GM19240 (cell line): ENCODE measurements at regions not wholly inside any gene's neighbourhood (a gene's known extent, or its start where the extent isn't known, plus 50 kb on each side); places are given as distances from the start of the nearest gene placed in this dataset.

Source experiments
- DNase-seq: peaks from one replicate; pipeline ENCODE4 v3.0.0; 2011; ENCODE audit warnings: low spot score; ENCODE audit not compliant: insufficient read length

GRCh38 chr13:106911020-106911419 is 343.1 kb upstream of the ARGLU1 start:
- DNase-seq: no peak

GRCh38 chr13:106906426-106906996 is 338.6 kb upstream of the ARGLU1 start:
- no peak for DNase-seq

- DNase-seq: no peak
Measured at GRCh38 chr13:106905380-106906162, 337.6 kb upstream of the ARGLU1 start.

DNA sequence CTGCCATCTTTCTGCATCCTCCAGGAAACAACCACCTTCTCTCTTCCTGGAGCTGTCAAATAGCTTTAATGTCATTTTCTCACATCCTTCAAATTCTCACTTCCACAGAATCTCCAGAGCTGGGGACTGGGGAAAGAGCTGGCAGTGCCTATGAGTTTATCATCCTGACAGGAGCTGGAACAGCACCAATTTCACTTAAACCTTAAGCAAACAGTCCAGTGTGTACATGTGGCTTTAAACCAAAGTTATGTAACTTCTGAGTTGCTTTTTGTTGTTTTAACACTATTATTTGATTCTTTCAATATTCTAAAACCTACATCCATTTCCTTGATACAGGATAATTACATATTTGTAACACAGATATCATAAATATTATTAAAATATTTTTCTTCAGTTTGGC is 331.5 kb upstream of the ARGLU1 start:
- DNase-seq: no peak

GRCh38 chr13:106898231-106898630 is 330.3 kb upstream of the ARGLU1 start:
- no peak for DNase-seq

GRCh38 chr13:106888148-106888547 is 320.2 kb upstream of the ARGLU1 start:
- no peak for DNase-seq

DNA sequence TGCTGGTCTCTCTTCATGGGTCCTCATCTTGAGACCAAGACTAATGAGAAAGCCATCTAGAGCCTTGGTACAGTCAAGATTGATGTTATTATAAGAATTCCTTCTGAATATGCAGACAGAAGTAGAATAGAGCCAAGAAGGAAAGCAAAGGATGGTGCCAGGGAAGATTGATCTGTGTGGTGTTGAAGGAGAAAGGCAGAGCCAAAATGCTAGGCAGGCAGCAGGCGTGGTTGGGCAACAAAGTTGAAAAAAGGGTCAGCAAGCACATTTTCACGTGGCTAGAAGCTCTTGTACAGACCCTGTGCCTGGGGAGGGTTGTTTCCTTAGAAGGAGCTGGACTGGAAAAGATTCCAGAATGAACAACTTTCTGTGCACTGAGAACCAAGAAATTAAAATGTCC is 319.7 kb upstream of the ARGLU1 start:
- DNase-seq: no peak

DNA sequence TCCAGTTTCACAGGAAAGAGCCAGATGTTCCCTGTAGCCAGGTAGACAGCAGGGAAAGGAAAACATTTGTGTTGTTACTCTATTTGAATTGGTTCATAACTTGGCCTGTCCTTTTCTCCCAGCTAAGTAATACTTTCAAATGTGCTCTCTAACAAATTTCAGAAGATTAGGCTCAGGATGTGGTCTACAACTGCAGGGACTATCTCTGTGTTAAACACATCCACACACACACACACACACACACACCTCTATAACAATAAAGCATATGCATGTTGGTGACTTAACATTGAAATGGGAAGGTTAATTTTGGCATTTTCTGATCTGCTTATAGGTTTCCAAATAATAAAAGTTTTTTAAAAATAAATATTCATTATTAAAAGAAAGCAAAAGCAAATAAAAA is 316.0 kb upstream of the ARGLU1 start:
- DNase-seq: no peak

DNA sequence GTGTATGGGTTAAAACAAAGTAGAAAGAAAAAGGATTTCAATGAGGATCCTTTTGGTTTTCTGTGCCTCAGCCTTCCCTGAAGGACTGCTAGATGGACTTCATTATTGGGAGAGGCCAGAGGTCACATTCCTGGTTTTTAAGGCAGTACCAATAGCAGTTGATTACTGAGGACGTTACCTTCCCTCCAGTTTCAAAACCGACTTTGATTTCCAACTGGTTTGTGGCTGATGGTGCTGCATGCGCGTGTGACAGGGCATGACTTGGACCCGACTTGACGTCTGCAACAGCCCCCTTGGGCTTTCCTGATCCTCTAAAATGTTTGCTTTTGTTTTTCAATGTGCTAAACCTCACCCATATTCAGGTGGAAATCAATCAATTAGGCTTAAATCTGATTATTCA is 314.3 kb upstream of the ARGLU1 start:
- no peak for DNase-seq

DNA sequence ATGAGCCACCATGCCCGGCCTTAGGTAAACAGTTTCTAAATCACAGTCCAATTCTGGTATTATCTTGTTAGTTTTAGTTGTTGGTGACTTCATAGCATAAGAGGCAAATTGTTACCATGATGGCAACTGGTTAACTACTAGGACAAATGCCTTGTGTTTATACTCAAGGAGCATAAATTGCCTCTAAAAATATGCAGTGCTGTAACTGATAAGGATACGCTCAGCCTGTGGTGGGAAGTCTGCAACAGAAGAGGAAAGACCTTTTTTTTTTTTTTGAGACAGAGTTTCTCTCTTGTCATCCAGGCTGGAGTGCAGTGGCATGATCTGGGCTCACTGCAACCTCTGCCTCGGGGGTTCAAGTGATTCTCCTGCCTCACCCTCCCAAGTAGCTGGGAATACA is 311.9 kb upstream of the ARGLU1 start:
- no peak for DNase-seq

- DNase-seq: no peak
Measured at GRCh38 chr13:106874323-106874722, 306.4 kb upstream of the ARGLU1 start.

DNA sequence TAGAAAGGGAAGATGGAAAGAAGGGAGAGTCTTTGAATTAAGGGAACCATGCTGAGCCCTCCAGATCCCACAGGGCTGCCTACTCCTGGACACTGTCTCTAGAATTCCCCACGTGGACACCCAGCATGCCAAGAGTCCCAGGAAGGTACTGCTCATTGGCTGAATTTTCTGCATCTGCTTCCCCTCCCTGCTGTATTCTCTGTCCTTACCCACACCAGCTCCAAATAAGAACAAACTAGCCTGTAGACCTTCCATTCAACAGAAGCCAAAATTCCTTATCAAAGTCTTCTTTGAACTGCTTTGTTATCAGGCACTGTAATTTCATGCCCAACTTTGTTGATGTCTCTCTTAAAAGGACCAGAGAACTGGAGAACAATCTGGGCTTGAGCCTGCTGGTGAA is 305.9 kb upstream of the ARGLU1 start:
- DNase-seq: no peak

- no peak for DNase-seq
Measured at GRCh38 chr13:106867249-106867648, 299.3 kb upstream of the ARGLU1 start.

DNA sequence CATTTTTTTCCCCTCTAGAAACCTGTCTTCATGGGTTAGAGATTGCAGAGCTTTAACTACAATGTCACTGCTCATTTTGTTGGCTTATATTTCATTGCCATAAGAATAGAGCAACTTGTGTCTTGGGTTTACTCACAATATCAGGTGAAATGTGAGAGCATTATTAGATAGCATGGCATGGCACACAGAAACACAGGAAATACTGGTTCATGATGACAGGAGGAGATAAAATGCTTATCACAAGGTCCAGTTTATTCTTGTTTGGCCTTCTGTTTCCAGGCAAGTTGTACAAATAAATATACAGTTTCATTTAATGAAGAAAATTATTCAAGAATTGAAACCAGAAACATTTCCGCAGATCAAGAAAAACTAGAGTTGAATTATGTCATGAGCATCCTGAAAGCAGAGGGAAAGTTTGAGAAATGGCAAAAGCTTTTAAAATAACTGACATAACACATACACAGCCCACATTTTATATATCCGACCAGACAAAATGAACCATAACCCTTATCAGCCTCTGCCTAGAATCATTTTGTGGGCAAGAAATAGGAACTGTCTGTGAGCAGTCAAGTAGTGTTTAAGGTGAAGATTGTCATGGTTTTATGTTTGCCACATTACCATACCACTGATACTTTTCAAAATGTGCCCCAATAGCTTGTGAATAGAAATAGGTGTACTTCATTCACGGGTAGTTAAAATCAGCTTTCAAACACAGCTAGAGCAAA is 297.9 kb upstream of the ARGLU1 start:
- no peak for DNase-seq

- DNase-seq: no peak
Measured at GRCh38 chr13:106859533-106859904, 291.6 kb upstream of the ARGLU1 start.

DNA sequence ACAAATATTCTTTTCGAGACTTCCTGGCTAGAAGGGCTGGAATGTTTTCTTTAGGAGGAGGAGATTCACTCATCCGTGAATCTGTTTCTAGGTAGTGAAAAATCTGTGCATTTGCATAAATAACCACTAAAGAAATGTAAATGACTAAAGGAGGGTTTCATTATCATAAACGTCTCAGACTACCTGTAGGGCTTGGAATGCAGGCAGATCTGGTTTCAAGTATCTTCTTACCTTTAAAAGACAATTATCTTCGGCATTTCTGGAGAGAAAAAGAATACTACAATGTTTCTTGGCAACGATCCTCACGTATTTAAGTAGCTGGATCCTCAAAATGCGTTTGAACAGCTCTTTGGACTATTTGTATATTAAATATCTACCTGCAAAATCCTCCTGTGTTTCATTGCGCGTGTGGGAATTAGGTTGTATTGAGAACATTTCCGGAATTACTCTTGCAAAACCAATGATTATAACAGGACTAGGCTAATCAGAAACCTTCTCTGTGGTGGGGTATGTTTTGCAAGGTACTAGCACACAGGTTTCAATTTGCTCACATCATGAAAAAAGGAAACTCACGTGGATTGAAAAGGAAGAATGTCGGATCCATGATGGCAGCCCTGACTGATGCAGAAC is 291.1 kb upstream of the ARGLU1 start:
- no peak for DNase-seq

DNA sequence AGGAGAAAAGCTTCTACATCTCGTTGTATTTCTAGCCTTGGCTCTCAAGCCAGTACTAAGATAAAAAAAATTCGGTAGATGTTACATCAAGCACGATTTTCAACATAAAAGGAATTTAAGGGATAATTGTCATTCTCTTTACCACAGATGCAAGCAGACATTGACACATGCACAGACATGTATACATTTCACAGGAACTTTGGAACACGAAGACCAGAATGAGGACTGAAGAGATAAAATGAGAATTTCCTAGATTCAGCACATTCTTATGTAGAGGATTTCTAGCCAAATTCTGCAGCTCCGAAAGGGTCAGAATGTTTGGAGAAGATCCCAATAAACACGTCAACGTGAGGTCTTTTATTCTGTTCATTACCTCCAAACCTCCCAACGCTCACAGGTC is 284.5 kb upstream of the ARGLU1 start:
- DNase-seq: no peak

- DNase-seq: no peak
Measured at GRCh38 chr13:106850973-106851650, 283.2 kb upstream of the ARGLU1 start.

- no peak for DNase-seq
Measured at GRCh38 chr13:106846571-106847448, 278.9 kb upstream of the ARGLU1 start.

DNA sequence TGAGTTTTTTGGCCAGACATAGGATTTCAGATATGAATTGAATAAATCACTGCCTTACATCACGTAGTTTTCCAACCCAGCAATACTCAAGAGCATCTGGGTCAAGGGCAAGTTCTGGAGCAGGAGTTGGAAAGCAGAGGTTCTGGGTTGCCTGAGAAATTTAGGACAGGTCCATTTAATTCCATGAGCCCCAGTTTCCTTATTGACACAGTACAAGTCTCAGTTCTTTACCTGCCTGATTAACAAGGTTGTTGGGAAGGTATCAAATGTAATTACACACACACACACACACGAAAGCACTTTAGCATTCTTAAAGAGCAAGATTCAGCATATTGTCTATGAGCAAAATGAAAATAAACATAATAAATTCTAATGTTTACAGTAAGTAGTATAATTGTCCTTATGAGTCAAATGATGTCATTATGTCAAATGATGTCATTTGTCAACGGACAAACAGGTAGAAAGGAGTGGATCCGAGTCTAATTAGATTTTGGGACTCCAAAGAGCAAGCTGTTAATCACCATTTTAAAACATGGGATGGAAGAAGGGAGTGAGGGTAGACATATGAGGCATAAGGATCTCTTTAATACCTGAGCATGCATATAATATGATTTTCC is 268.4 kb upstream of the ARGLU1 start:
- no peak for DNase-seq
